SK-N-MC (cell line): ENCODE measurements at regions not wholly inside any gene's neighbourhood (a gene's known extent, or its start where the extent isn't known, plus 50 kb on each side); places are given as distances from the start of the nearest gene placed in this dataset.

Source experiments
- DNase-seq: peaks from one replicate; pipeline ENCODE4 v3.0.0-alpha.2; 2011; ENCODE audit warnings: low read depth, low spot score
- H3K27ac ChIP-seq: fragments of 200-600 bp; sonication (generic); 2 replicates; pipeline ENCODE4 v1.5.1; 2016; ENCODE audit warnings: mixed run types
- H3K36me3 ChIP-seq: fragments of 200-600 bp; sonication (generic); 2 replicates; pipeline ENCODE4 v1.6.1; 2017; ENCODE audit warnings: antibody characterized with exemption, low read length, mixed read lengths; ENCODE audit not compliant: insufficient read depth
- H3K4me3 ChIP-seq: fragments of 200-600 bp; sonication (generic); 2 replicates; pipeline ENCODE4 v1.5.1; 2016
- H3K9ac ChIP-seq: fragments of 200-600 bp; sonication (generic); 2 replicates; pipeline ENCODE4 v1.8.0; 2017; ENCODE audit warnings: mixed run types, mixed read lengths; ENCODE audit not compliant: insufficient read length
- H3K9me3 ChIP-seq: fragments of 200-600 bp; sonication (generic); 2 replicates; pipeline ENCODE4 v1.6.1; 2017; ENCODE audit warnings: low read depth, mild to moderate bottlenecking, antibody characterized with exemption, low read length, moderate library complexity, mixed read lengths
- EZH2 ChIP-seq: fragments of 200-600 bp; sonication (generic); IDR thresholded peaks from one replicate; pipeline ENCODE4 v1.6.1; 2017; ENCODE audit warnings: antibody characterized with exemption
- FOXP2 ChIP-seq: optimal IDR thresholded peaks from 2 replicates; pipeline ENCODE3; 2011; ENCODE audit warnings: mild to moderate bottlenecking, moderate library complexity; ENCODE audit not compliant: insufficient read depth; ENCODE audit errors: extremely low read length, control extremely low read depth
- POLR2AphosphoS5 ChIP-seq: IDR thresholded peaks from 2 replicates; pipeline ENCODE4 v1.6.1; 2012; ENCODE audit warnings: mild to moderate bottlenecking, low read depth, low read length, borderline replicate concordance

DNA sequence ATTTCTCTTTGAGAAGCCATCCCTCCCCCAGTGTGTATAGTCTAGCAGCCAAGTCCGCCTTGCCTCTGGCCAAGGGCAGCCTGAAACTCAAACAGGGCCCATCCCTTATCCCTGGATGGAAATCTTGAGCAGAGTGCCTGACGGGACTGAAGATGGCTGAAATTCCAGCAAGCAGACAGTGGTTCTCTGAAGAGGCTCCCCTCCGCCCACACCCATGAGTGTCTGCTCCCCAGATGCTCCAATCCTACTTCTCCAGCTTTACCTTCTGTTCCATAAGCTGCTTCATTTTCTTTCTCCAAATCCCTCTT lies 396.2 kb downstream of the NUAK1 start:
- no peak for DNase-seq
- Histone ChIP-seq H3K9ac (no peak overlapping the region), H3K4me3 (no peak overlapping the region)

DNA sequence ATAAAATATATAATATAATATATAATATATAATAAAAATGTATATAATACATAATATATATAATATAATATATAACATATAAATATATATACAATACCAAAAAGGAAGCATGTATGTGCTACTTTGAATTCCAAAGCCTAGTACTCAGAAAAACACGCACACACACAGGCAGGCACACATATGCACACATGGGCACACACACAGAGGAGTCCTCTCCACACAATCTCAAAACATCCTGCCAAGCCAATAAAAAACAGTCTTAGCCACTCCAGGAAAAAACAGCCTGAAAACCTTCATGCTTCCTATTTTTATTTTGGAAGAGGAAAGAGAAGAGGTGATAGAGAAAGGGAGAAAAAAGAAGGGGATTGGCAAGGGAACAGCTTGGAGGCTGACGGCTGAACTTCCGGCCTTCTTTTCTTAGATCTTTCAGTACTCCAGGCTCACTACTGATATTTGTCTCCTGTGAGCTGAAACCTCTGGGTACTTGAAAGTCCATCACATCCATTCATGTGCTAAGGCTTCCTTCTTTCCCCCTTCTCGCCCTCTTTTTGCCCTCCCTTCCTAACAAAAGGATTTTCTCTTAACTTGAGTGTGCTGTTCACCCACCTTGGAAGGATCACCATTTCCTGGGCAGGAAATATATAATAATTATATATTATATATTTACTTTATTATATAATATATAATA lies 394.2 kb downstream of the NUAK1 start:
- TF ChIP-seq EZH2: no peak
- TF ChIP-seq FOXP2: no peak
- TF ChIP-seq POLR2AphosphoS5: no peak
- no peak overlapping the region for H3K27ac ChIP-seq
- no peak for DNase-seq

More for the DNA sequence above, 396.2 kb downstream of the NUAK1 start:
- TF ChIP-seq POLR2AphosphoS5: no peak
- no peak for TF ChIP-seq FOXP2
- no peak for TF ChIP-seq EZH2
- Histone ChIP-seq H3K27ac (no peak overlapping the region), H3K9me3 (no peaks in the 10 kb centered on the region), H3K36me3 (no peaks in the 10 kb centered on the region)

GRCh38 chr12:105745811-105746210 lies 392.9 kb downstream of the NUAK1 start:
- no peak for DNase-seq
- no peak overlapping the region for H3K27ac ChIP-seq
- H3K36me3 ChIP-seq: no peaks in the 10 kb centered on the region
- no peaks in the 10 kb centered on the region for H3K9me3 ChIP-seq
- TF ChIP-seq FOXP2: no peak
- no peak for TF ChIP-seq POLR2AphosphoS5
- TF ChIP-seq EZH2: no peak
- no peak overlapping the region for H3K4me3 ChIP-seq
- no peak overlapping the region for H3K9ac ChIP-seq

More for the DNA sequence above, 394.2 kb downstream of the NUAK1 start:
- Histone ChIP-seq H3K9me3 (no peaks in the 10 kb centered on the region), H3K36me3 (no peaks in the 10 kb centered on the region), H3K9ac (no peak overlapping the region), H3K4me3 (no peak overlapping the region)

DNA sequence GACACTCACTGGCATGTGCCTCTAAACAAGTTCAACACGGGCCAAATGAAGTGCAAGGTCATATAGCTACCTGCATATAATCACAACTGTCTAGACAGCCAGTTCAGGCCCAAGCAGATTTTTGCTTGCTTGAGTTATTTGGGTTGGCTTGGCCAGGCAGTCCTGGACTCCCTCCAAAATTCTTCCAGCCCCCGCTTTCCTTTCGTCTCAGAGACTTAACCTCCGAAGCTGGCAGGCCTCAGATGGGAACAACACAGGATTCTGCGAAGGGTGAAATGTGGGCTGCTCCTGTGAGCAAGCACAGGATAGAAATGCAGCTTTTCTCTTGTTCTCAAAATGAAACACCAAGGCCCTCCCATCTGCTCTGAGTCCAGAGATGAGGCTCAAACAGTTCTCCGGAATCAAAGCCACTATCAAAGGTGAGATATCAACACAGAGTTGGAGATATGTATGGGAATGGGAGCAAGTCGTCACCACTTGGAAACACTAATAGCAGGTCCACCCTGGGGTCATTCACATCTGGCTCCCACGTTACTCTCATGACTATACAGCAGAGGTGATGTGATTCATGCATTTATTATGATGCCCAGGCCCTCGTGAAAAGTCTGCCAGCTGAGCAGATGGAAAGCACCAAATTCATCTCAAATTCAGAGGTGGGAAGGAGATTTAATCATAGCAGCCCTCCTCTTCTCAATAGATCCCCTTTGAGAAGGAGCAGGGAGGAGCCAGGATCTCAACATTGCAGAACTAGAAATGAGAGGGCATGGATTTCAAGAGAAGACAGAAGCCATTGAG lies 389.8 kb downstream of the NUAK1 start:
- H3K27ac ChIP-seq: no peak overlapping the region
- DNase-seq: no peak
- H3K9ac ChIP-seq: no peak overlapping the region
- H3K4me3 ChIP-seq: no peak overlapping the region
- no peaks in the 10 kb centered on the region for H3K36me3 ChIP-seq
- H3K9me3 ChIP-seq: no peaks in the 10 kb centered on the region
- TF ChIP-seq POLR2AphosphoS5: no peak
- no peak for TF ChIP-seq FOXP2
- no peak for TF ChIP-seq EZH2

GRCh38 chr12:105750096-105750495 lies 388.7 kb downstream of the NUAK1 start:
- Histone ChIP-seq H3K9ac (no peak overlapping the region), H3K9me3 (no peaks in the 10 kb centered on the region), H3K4me3 (no peak overlapping the region), H3K36me3 (no peaks in the 10 kb centered on the region), H3K27ac (no peak overlapping the region)
- no peak for TF ChIP-seq EZH2
- no peak for TF ChIP-seq FOXP2
- no peak for TF ChIP-seq POLR2AphosphoS5
- DNase-seq: no peak

GRCh38 chr12:105754313-105754712 lies 384.4 kb downstream of the NUAK1 start:
- no peak overlapping the region for H3K9ac ChIP-seq
- H3K36me3 ChIP-seq: no peaks in the 10 kb centered on the region
- H3K9me3 ChIP-seq: no peaks in the 10 kb centered on the region
- DNase-seq: no peak
- no peak overlapping the region for H3K27ac ChIP-seq
- TF ChIP-seq POLR2AphosphoS5 (no peak), FOXP2 (no peak), EZH2 (no peak)
- H3K4me3 ChIP-seq: no peak overlapping the region

DNA sequence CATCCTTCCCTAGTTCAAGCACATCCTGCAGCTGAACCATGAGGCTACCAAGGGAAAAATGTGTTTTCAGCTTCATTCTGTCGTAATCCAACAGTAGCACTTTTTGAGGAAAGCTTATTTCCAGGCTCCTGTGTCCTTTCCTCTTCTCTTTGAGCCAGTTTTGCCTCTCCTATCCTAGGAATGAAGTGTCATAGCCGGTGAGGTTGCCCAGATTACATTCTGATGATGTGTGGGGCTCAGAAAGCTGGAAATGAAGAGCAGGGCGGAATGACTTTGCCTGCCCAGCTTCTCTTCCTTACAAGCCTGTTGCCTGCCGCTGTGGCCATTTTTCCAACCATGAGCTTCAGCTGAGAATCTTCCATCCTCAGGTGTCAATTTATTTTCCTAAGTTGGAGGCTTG lies 381.8 kb downstream of the NUAK1 start:
- Histone ChIP-seq H3K27ac (no peak overlapping the region), H3K9ac (no peak overlapping the region), H3K4me3 (no peak overlapping the region), H3K9me3 (no peaks in the 10 kb centered on the region), H3K36me3 (no peaks in the 10 kb centered on the region)
- DNase-seq: no peak
- TF ChIP-seq POLR2AphosphoS5 (no peak), FOXP2 (no peak), EZH2 (no peak)

GRCh38 chr12:105759149-105759548 lies 379.6 kb downstream of the NUAK1 start:
- no peak for DNase-seq
- Histone ChIP-seq H3K27ac (no peak overlapping the region), H3K9me3 (no peaks in the 10 kb centered on the region), H3K4me3 (no peak overlapping the region), H3K36me3 (no peaks in the 10 kb centered on the region), H3K9ac (no peak overlapping the region)
- TF ChIP-seq EZH2: no peak
- no peak for TF ChIP-seq POLR2AphosphoS5
- TF ChIP-seq FOXP2: no peak

DNA sequence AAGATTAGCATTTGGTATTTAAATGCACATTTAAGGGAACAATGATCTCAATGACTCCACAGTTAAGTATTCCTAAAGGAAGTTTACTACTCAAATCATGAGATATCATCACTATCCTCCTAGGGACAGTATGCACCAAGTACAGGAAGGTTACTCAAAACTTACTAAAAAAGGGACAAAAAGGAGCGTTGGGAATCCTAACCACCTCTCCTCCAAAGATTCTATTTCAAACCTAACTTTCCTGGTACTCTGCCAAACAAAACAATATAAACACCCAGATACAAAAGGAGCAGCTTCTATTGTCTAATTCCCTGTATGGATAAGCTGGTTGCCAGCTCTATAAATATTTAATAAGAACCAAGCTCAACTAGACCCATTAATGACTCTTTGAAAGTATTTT lies 377.7 kb downstream of the NUAK1 start:
- Histone ChIP-seq H3K36me3 (no peaks in the 10 kb centered on the region), H3K4me3 (no peak overlapping the region), H3K9me3 (no peaks in the 10 kb centered on the region), H3K9ac (no peak overlapping the region), H3K27ac (no peak overlapping the region)
- DNase-seq: no peak
- TF ChIP-seq EZH2: no peak
